BE2C (cell line): ENCODE measurements at regions not wholly inside any gene's neighbourhood (a gene's known extent, or its start where the extent isn't known, plus 50 kb on each side); places are given as distances from the start of the nearest gene placed in this dataset.

Source experiments
- DNase-seq: peaks from one replicate; pipeline ENCODE4 v3.0.0-alpha.2; 2020
- H3K27me3 ChIP-seq: fragments of 250-450 bp; sonication (Bioruptor Pico); 2 replicates; pipeline ENCODE4 v1.5.1; 2020; ENCODE audit warnings: mild to moderate bottlenecking
- H3K36me3 ChIP-seq: fragments of 250-450 bp; sonication (Bioruptor Pico); 2 replicates; pipeline ENCODE4 v1.5.1; 2020; ENCODE audit warnings: mild to moderate bottlenecking
- H3K4me1 ChIP-seq: fragments of 250-450 bp; sonication (Bioruptor Pico); 2 replicates; pipeline ENCODE4 v1.5.1; 2020
- H3K4me3 ChIP-seq: 2 replicates; pipeline ENCODE4 v1.5.1; 2011; ENCODE audit warnings: low read depth, low read length
- H3K9me3 ChIP-seq: fragments of 250-450 bp; sonication (Bioruptor Pico); 2 replicates; pipeline ENCODE4 v1.5.1; 2020
- TF ChIP-seq, protein P1 (sequence below): IDR thresholded peaks from 2 replicates; pipeline ENCODE4 v1.5.1; 2012; ENCODE audit warnings: mild to moderate bottlenecking, low read depth, low read length

DNA sequence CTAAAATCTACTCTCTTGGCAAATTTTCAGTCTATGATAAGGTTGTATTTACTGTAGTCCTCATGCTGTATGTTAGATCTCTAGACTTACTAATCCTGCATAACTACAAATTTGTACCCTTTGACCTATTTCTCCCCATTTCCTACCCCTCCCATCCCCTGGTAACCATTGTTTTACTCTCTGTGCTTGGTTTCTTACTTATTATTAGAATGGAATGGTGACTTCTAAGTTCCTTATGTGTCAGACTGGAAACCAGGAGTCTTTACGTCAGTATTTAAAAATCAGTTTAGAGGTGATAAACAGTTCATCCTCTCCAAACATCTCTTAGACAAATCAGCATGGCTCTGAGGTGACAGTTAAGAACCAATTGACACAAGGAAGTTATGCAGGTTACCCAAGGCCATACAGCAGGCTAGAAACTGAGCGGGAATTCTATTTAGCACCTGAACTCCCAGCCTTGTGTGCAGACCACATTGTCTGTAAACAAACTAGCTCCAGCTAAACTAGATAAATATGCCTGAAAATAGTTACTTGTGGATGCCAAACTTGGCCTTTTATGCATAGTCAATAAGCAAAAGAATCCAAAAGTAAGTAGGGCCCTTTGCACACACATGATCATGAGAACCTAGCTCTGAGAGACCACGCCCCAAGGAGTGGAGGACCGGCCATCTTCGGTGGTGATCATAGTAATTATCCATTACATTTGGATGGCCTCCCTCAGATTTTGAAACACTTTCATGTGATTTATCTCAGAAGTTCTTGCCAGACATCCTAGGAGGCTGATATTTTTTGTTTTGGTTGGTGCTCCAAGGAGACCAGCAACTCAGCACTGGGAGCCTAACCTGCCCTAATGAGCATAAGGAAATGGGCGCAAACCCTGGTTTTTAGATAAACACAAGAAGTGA, 72.3 kb upstream of the BOC start:
- no peak for DNase-seq
- Histone ChIP-seq H3K4me3 (no peak overlapping the region), H3K27me3 (no peaks in the 10 kb centered on the region), H3K4me1 (no peaks in the 10 kb centered on the region; the same call in 1 of the 2 replicates), H3K9me3 (no peaks in the 10 kb centered on the region), H3K36me3 (no peaks in the 10 kb centered on the region)
- TF ChIP-seq, protein P1, sequence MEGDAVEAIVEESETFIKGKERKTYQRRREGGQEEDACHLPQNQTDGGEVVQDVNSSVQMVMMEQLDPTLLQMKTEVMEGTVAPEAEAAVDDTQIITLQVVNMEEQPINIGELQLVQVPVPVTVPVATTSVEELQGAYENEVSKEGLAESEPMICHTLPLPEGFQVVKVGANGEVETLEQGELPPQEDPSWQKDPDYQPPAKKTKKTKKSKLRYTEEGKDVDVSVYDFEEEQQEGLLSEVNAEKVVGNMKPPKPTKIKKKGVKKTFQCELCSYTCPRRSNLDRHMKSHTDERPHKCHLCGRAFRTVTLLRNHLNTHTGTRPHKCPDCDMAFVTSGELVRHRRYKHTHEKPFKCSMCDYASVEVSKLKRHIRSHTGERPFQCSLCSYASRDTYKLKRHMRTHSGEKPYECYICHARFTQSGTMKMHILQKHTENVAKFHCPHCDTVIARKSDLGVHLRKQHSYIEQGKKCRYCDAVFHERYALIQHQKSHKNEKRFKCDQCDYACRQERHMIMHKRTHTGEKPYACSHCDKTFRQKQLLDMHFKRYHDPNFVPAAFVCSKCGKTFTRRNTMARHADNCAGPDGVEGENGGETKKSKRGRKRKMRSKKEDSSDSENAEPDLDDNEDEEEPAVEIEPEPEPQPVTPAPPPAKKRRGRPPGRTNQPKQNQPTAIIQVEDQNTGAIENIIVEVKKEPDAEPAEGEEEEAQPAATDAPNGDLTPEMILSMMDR: no peak

DNA sequence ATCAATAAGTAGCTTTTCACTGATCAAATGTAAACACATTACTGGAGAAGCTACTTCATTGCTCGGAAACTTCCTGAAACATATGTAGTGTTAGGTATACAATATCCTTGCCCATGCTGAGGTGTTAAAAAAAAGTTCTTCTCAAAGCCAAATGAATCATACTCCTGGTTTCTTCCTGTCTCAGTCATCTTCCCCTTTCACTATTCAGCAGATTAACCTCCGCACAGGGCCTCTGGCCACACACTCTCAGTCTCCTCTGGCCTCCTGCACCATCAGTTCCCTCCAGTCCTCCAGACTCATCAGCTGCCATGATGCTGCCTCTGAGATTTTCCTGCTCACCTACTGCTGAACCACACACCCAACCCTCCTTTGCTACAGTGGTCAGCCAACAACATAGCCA, 70.5 kb upstream of the BOC start:
- DNase-seq: no peak
- TF ChIP-seq, protein P1: no peak
- no peaks in the 10 kb centered on the region; the same call in 1 of the 2 replicates for H3K4me1 ChIP-seq
- H3K4me3 ChIP-seq: no peak overlapping the region
- H3K27me3 ChIP-seq: no peaks in the 10 kb centered on the region
- H3K9me3 ChIP-seq: no peaks in the 10 kb centered on the region
- H3K36me3 ChIP-seq: no peaks in the 10 kb centered on the region

DNA sequence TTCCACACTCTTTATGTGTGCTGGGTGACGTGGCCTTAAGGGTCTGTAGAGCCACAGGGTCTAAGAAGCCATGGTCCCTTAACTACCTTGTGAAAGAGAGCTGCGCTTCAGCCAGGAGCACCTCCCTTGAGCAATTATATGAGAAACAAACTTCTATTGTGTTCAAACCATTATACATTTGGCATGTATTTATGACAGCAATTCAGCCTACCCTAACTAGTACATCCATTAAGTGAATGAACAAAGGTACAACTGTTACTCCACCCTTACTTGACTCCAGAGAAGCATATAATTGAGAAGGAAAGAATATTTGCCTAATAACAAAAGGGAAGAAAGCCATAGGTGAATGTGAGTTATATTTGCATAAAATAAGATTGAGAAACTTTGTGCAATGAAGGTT, 69.8 kb upstream of the BOC start:
- Histone ChIP-seq H3K4me1 (no peaks in the 10 kb centered on the region), H3K4me3 (no peak overlapping the region), H3K9me3 (no peaks in the 10 kb centered on the region), H3K27me3 (no peaks in the 10 kb centered on the region), H3K36me3 (no peaks in the 10 kb centered on the region)
- TF ChIP-seq, protein P1: no peak
- DNase-seq: no peak

DNA sequence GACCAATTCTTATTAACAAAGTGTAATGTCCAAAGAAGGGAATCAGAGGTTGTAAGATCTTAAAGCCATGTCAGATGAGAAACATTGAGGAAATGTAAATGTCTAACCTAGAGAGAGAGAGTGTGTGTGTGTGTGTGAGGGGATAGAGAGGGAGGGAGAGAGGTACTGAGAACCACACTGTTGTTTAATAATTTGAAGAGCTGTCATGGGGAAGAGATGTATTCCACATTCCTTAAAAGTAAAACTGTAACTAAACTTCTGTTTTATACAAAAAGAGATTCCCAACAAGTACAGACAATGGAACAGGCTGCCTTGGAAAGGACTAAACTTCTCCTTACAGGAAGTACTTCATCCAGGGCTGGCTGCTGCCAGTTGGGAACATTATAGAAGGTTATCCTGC, 68.9 kb upstream of the BOC start:
- no peak overlapping the region for H3K4me3 ChIP-seq
- no peaks in the 10 kb centered on the region for H3K4me1 ChIP-seq
- TF ChIP-seq, protein P1: no peak
- H3K9me3 ChIP-seq: no peaks in the 10 kb centered on the region
- DNase-seq: no peak
- H3K36me3 ChIP-seq: no peaks in the 10 kb centered on the region
- H3K27me3 ChIP-seq: no peaks in the 10 kb centered on the region

DNA sequence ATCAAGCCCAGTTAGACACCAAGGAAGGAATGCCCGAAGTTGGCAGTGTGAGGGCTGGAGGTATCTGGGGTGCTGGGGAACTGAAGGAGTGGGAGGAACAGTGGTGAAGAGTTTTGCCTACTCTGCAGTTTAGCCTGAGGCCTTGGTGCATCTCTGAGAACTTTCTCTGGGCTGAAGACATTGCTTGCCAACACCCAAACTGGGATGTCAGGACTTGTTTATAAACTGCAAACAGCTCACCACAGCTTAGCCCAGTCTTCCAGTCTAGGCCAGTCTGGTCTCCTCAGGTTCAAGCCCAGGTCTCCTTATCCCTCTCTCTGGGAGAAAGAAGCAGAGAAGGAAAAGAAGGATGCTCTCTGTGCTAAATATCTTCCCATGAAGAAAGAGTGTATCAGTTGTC, 68.0 kb upstream of the BOC start:
- Histone ChIP-seq H3K36me3 (no peaks in the 10 kb centered on the region), H3K9me3 (no peaks in the 10 kb centered on the region)
- TF ChIP-seq, protein P1: no peak

DNA sequence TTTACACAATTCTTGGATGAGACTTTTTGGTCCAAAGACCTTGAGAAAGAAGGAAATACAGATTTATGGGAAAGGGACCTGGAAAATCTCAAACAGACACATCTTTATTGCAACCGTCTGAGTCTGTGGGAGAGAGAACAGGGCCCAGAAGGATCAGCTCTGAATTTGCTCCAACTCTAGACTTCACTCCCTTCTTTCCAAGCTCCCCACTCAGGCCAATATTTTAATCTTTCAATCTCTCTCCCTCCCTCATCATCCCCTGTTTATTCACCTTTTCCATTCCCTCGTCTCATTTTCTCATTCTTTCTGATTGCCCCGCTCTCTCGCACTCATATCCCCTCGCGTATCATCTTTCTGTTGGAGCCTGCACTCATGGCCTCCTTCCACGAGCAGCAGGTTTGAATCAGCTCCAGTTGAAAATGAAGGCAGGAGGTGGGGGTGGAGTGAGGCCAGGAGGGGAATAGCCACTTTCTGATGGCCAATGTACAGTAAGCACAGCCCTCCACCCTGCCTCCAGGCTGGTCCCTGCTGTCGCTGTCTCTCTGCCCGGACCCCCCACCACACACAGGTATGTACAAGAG, 63.6 kb upstream of the BOC start:
- H3K9me3 ChIP-seq: no peaks in the 10 kb centered on the region

More for the DNA sequence above, 68.0 kb upstream of the BOC start:
- peaks cover under 1% of the 10 kb centered on the region for H3K4me1 ChIP-seq
- DNase-seq: no peak
- no peak overlapping the region for H3K4me3 ChIP-seq
- no peaks in the 10 kb centered on the region for H3K27me3 ChIP-seq

More for the DNA sequence above, 63.6 kb upstream of the BOC start:
- Histone ChIP-seq H3K4me1 (peaks cover 3% of the 10 kb centered on the region), H3K4me3 (no peak overlapping the region), H3K27me3 (no peaks in the 10 kb centered on the region), H3K36me3 (no peaks in the 10 kb centered on the region)
- TF ChIP-seq, protein P1: no peak
- DNase-seq: peak; percentile 27
